Stimulated activated CD8-positive, alpha-beta memory T cell treated with anti-CD3 and anti-CD28 coated beads, Interleukin-2, amount 100 ng/mL, for 1 hour (primary cell): ENCODE measurements at regions not wholly inside any gene's neighbourhood (a gene's known extent, or its start where the extent isn't known, plus 50 kb on each side); places are given as distances from the start of the nearest gene placed in this dataset.
"Not testable (repeated sequence)": the region's sequence is repeated elsewhere in the genome, so short reads cannot be mapped to it uniquely, and the experiment has no call there.

Source experiments
- DNase-seq, 2 donors: peaks; one replicate each; pipeline ENCODE4 v3.0.0-alpha.2; 2020; ENCODE audit warnings: low read depth in 2 of 2

DNA sequence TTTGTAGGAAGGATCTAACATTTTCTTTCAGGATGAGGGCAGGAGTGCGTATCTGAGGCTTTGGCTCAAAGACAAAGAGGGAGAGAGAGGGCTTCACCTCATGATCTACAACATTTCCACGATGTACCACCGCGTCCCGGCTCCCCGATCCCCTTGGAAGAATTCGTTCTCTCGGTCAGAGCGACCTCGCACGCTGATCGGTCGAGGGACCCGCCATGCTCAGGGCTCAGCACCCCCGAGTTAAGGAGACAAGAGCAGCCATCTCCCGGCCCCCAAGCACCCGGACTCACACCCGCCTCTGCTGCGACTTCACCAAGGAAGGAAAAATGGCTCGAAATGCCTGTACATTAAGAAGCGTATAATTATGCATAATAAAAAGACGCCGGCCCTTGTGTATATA, 89.5 kb upstream of the RPL38 start:
- DNase-seq: no peak

DNA sequence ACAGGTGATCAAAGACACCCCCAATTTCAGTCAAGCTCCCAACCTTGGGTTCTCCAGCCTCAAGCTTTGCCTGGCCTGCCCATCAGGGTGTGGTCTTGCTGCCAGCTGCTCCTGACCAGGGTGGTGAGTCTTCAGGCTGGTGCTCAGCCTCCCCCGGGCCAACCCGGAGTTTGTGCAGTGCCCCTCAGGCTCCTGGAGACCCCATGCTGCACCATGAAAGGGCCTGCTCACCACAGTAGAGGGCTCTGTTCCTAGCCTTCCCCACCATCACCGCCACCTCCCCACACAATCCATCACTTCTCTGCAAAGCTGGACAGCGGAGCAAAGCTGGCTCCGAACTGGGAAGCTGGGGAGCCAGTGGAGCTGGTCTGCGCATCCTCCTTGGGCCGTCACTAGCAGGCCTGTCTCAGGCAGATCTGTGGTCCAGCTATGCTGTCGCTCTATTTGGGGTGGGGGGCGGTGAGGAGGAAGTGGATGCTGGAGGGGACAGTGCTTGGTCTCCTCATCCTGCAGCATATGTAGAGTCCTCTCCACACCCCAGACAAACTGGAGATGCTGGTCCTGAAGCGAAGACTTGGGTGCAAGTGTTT, 88.5 kb upstream of the RPL38 start:
- no peak for DNase-seq

GRCh38 chr17:74115586-74115985, 87.9 kb upstream of the RPL38 start:
- no peak for DNase-seq

- DNase-seq: no peak
Observed at GRCh38 chr17:74116087-74116717, 87.3 kb upstream of the RPL38 start.

DNA sequence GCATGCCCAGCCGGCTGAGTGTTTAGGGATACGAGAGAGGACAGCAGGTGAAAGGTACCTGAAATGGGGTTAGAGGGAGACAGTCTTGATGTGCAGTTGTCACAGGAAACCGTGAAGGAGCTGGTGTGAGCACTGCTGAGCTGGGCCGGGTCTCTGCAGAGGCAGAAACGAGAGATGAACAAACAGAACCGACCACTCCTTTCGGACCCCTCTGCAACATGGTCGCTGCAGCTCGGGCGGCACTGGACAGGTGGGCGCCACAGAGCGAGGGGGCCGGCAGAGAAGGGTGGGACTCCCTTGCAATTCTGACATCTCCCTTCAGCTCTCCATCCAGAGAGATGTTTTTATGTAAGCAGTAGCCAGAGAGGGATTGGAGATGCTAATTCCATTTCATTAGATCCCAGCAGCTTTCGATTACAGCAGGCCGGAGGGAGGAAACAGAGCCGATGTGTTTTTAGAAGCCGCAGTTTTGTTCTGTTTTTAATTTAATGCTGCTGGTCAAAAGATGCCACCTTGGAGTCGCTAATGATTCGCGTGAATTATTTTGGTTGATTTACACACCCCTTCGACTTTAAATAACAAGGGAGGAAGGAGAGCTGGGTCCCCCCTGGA, 86.3 kb upstream of the RPL38 start:
- DNase-seq: no peak

DNA sequence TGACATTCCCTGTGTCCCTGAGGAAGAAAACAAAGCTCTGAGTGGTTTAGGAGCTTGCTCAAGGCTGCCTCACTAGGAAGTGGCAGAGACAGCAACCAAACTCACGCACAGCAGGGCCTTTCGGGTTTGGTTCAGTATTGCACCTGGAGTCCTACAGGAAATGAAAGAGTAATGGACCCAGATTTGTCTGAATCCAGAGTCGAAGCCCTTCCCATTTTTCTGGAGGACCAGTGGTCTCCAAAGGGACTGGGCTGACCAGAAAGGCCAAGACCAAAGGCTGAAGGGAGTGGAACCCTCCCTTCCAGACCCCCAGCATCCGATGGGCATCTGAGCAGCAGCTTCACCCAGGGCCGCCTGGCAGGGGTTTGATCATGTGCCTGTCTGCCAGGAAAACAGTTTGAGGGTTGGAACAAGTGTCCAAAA, 85.5 kb upstream of the RPL38 start:
- DNase-seq: no peak

DNA sequence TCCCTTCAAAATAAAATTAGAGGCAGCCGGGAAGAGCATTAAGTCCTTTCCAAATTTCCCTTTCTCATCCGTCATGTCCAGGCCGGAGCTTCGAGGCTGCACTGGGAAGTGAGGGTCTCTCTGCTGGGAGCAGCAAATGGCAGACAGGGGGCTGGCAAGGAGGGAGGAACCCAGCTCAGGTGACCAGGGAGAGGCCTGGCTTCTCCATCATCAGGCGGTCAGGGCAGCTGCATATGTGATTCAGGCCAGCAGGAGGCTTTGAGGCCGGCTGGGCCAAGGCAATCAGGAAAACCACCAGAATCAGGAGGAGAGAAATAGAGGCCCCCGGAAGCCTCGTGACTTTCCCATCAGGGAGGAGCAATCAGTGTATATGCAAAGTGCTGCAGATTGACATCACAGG, 85.0 kb upstream of the RPL38 start:
- no peak for DNase-seq

DNA sequence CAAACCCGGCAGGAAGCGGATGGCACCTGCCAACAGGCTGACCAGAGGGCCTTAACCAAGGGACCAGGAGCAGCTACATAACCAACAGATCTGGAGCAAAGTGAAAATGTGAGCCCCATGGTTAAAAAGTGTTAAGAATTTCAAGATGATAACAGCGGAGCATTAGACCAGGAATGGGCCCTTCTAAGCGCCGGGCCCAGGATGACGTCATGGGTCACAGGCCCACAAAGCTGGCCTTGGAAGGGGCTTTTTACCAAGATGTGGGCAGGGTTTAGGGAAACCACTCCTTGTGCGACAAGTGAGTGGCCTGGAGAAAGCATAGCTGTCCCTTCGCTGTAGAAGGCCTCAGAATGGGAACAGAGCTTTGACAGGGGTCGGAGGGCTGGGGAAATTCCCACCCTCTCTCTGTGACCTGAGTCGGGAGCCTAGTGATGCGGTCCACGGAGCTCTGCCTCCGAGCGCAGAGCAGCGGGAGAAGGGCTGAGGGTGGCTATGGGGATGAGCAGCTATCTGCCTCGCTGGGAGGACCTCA, 84.4 kb upstream of the RPL38 start:
- DNase-seq: no peak

- no peak for DNase-seq
Observed at GRCh38 chr17:74119965-74120364, 83.5 kb upstream of the RPL38 start.

- DNase-seq: no peak
Observed at GRCh38 chr17:74123350-74123749, 80.1 kb upstream of the RPL38 start.

- no peak for DNase-seq
Observed at GRCh38 chr17:74123866-74124444, 79.5 kb upstream of the RPL38 start.

DNA sequence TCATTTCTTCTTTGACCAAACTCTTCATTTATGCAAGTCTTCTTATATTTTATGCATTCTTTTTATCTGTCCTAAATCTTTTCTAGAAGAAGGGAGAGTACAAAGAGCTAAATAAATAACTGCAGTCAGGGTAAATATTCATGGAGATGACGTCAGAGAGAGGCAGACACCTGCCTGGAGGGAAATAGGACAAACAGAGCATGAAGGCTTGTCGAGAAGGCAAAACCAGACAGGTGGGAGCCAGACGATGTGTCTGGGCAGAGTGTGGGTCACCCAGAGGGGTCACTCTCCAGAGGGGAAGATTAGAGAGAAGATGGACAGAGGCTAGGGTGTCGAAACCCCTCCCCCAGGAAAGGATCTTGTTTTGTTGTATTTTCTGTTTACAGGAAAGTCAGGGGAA, 78.3 kb upstream of the RPL38 start:
- no peak for DNase-seq

DNA sequence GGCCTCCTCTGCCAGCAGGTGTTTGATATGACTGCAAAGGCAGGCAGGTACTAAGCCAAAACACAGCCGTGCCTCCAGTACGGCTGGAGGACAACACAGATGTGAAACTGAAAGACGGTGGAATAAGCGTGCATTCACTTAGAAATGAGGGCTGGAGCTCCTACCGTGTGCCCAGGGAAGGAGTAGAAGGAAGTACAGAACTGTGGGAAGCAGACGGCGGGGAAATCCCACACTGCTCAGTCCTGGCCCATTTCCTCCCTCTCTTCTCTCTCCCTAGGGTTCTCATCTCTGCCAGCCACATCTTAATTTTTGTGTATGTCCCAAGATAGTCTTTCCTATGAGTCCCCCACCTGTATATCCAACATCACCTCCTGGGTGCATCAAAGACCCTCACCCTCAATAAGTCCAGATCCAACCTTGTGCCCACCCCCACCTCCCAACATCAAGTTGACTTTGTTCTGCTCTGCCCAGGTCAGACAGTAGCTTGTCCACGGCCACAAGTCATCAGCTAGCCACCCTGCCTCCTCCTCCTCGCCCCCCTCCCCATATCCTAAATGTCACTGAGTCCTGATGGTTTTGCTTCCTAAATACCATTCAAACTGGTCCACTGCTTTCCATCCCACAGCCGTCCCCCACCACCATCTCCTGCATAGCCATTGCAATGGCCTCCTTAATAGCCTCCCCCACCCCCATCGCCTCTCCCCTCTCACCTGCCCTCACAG, 77.1 kb upstream of the RPL38 start:
- no peak for DNase-seq

DNA sequence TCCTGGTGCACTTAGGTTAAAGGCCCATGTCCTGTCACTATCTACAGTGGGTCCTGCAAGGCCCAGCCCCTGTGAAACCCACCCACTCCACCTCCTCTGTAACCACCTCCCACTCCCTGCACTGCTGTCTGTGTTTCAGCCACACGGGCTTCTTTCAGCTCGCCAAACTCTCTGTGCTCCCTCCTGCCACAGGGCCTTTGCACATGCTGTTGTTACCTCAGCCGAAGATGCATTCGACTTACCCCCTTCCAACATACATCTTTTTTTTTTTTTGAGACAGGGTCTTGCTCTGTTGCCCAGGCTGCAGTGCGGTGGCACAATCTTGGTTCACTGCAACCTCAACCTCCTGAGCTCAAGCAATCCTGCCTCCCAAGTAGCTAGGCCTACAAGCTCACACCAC, 76.5 kb upstream of the RPL38 start:
- no peak for DNase-seq

GRCh38 chr17:74128456-74129211, 74.8 kb upstream of the RPL38 start:
- DNase-seq: no peak

- DNase-seq: not testable (repeated sequence)
Observed at GRCh38 chr17:74129800-74130199, 73.7 kb upstream of the RPL38 start.

- DNase-seq: no peak
Observed at GRCh38 chr17:74130276-74130675, 73.2 kb upstream of the RPL38 start.

- DNase-seq: no peak
Observed at GRCh38 chr17:74130841-74131240, 72.6 kb upstream of the RPL38 start.

DNA sequence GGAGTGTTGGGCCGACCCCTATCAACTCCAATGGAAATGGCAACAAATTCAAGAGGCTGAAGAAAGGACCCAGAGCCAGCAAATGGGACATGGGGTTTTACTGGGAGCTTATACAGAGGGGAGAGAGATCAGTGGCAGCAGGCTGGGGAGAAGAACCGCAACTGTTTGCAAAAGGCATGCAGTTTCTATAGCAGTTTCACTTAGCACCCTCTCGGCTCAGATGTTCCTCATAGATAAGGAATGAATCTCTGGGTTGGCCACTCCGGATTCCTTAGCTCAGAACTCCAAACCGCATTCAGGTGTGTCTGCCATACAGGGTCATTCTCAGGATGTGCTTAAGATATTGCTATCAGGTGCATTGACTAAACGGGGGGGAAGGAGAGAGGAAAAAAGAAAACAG, 71.1 kb upstream of the RPL38 start:
- no peak for DNase-seq

DNA sequence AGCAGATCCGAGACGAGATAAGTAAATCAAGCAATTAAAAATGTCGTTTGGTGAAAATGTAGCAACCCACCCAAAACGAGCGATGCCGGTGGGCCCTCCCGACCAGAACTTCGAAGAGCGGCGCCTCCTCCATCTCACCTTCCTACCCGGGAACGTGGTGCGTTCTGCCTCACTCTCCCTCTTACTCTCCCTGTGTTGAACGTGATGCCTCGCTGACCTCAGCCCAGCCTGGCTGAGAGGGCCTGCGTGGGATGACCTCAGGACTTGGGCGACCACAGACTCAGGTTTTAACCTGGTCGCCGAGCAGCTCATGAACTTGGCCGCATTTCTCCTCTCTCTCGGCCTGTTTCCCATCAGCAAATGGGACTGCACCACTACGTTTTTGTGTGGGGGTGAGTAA, 69.7 kb upstream of the RPL38 start:
- DNase-seq: no peak

GRCh38 chr17:74134234-74134633, 69.2 kb upstream of the RPL38 start:
- DNase-seq: not testable (repeated sequence)

- DNase-seq: no peak
Observed at GRCh38 chr17:74134991-74135390, 68.5 kb upstream of the RPL38 start.
